OCI-LY1 (cell line): ENCODE measurements at regions not wholly inside any gene's neighbourhood (a gene's known extent, or its start where the extent isn't known, plus 50 kb on each side); places are given as distances from the start of the nearest gene placed in this dataset.

Source experiments
- H2AFZ ChIP-seq: fragments of 200-600 bp; sonication (generic), shearing (Covaris generic); 2 replicates; pipeline ENCODE4 v1.6.0; 2014; ENCODE audit warnings: antibody characterized with exemption, mild to moderate bottlenecking, low read length
- H3F3A ChIP-seq: fragments of 200-600 bp; sonication (generic), shearing (Covaris generic); 2 replicates; pipeline ENCODE4 v1.6.0; 2014; ENCODE audit warnings: mild to moderate bottlenecking, antibody characterized with exemption, low read length, moderate library complexity; ENCODE audit not compliant: insufficient read depth
- H3K27ac ChIP-seq: fragments of 200-600 bp; sonication (generic); 2 replicates; pipeline ENCODE4 v1.5.1; 2014; ENCODE audit warnings: low read length, mixed run types, mild to moderate bottlenecking, low read depth; ENCODE audit not compliant: poor library complexity, severe bottlenecking
- H3K27me3 ChIP-seq: fragments of 200-600 bp; sonication (generic); 2 replicates; pipeline ENCODE4 v1.6.0; 2014; ENCODE audit warnings: antibody characterized with exemption, mild to moderate bottlenecking, low read length, moderate library complexity; ENCODE audit not compliant: insufficient read depth
- H3K36me3 ChIP-seq: fragments of 200-600 bp; sonication (generic); 2 replicates; pipeline ENCODE4 v1.6.1; 2014; ENCODE audit warnings: mild to moderate bottlenecking, antibody characterized with exemption, low read length, moderate library complexity, mixed read lengths; ENCODE audit not compliant: insufficient read depth
- H3K4me1 ChIP-seq: fragments of 200-600 bp; sonication (generic); 2 replicates; pipeline ENCODE4 v1.5.1; 2014; ENCODE audit warnings: mild to moderate bottlenecking, low read length, moderate library complexity; ENCODE audit not compliant: insufficient read depth, severe bottlenecking
- H3K4me2 ChIP-seq: fragments of 200-600 bp; sonication (generic), shearing (Covaris generic); 2 replicates; pipeline ENCODE4 v1.6.1; 2014; ENCODE audit warnings: low read length
- H3K4me3 ChIP-seq: fragments of 200-600 bp; sonication (generic); 2 replicates; pipeline ENCODE4 v1.5.1; 2014; ENCODE audit warnings: low read length, low read depth, mild to moderate bottlenecking, mixed read lengths; ENCODE audit not compliant: poor library complexity, severe bottlenecking
- H3K79me2 ChIP-seq: fragments of 200-600 bp; shearing (Covaris generic); 2 replicates; pipeline ENCODE4 v1.6.1; 2016; ENCODE audit warnings: mixed run types, low read length, mixed read lengths; ENCODE audit not compliant: insufficient read depth
- H3K9ac ChIP-seq: fragments of 200-600 bp; sonication (generic), shearing (Covaris generic); 2 replicates; pipeline ENCODE4 v1.6.1; 2014; ENCODE audit warnings: mild to moderate bottlenecking, low read length, mixed read lengths
- H3K9me2 ChIP-seq: fragments of 200-600 bp; sonication (generic), shearing (Covaris generic); 2 replicates; pipeline ENCODE4 v1.6.1; 2014; ENCODE audit warnings: low read depth, mild to moderate bottlenecking, low read length, mixed read lengths
- H3K9me3 ChIP-seq: fragments of 200-600 bp; shearing (Covaris generic); 2 replicates; pipeline ENCODE4 v1.6.1; 2014; ENCODE audit warnings: low read length, mixed read lengths
- H4K20me1 ChIP-seq: fragments of 200-600 bp; sonication (generic), shearing (Covaris generic); 2 replicates; pipeline ENCODE4 v1.6.0; 2016; ENCODE audit warnings: mild to moderate bottlenecking, low read length; ENCODE audit not compliant: insufficient read depth
- CTCF ChIP-seq: fragments of 200-600 bp; sonication (generic), shearing (Covaris generic); IDR thresholded peaks from 2 replicates; pipeline ENCODE4 v1.5.1; 2017; ENCODE audit warnings: mild to moderate bottlenecking, antibody characterized with exemption, low read length, moderate library complexity, mixed read lengths
- EZH2 ChIP-seq: fragments of 200-600 bp; sonication (generic), shearing (Covaris generic); IDR thresholded peaks from 2 replicates; pipeline ENCODE4 v1.8.0; 2017; ENCODE audit warnings: borderline replicate concordance, mixed run types, mild to moderate bottlenecking, antibody characterized with exemption, low read length, moderate library complexity, mixed read lengths

DNA sequence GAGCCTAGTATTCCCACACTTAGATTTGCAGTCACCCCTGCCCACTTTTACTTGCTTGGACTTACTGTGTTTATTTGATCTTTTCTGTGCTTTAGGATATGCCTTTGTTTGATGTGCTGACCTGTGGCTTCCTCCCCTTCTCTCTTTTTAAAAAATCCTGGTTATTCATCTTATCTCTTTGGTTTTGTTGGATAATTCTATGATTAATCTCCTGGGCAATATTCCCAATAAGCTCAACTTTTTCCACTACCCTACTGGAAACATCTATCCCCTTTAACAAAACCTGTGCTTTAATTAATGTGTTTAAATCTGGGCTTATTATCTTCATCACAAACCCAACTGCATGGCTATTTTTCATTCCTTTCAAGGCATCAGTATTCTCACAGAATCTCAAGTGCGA is 476.0 kb upstream of the TGFBR2 start:
- no peaks in the 10 kb centered on the region for H3K9me3 ChIP-seq
- 0 out of 2 replicates have a peak, but pooled peaks cover 3% of the 10 kb centered on the region for H3K27me3 ChIP-seq
- H3K9ac ChIP-seq = no peak overlapping the region
- TF ChIP-seq EZH2 (no peak), CTCF (no peak)
- no peaks in the 10 kb centered on the region for H3K79me2 ChIP-seq
- no peak overlapping the region for H3K4me3 ChIP-seq
- H4K20me1 ChIP-seq = no peaks in the 10 kb centered on the region
- no peak overlapping the region for H2AFZ ChIP-seq
- no peak overlapping the region for H3K27ac ChIP-seq
- H3K4me1 ChIP-seq = no peaks in the 10 kb centered on the region
- no peaks in the 10 kb centered on the region for H3K9me2 ChIP-seq
- no peaks in the 10 kb centered on the region for H3F3A ChIP-seq
- H3K4me2 ChIP-seq = no peak overlapping the region
- H3K36me3 ChIP-seq = no peaks in the 10 kb centered on the region

GRCh38 chr3:30131191-30131590 is 475.2 kb upstream of the TGFBR2 start:
- H3K9ac ChIP-seq = no peak overlapping the region
- no peaks in the 10 kb centered on the region for H4K20me1 ChIP-seq
- 0 out of 2 replicates have a peak, but pooled peaks cover 3% of the 10 kb centered on the region for H3K27me3 ChIP-seq
- no peak overlapping the region for H2AFZ ChIP-seq
- no peaks in the 10 kb centered on the region for H3K9me3 ChIP-seq
- no peaks in the 10 kb centered on the region for H3K79me2 ChIP-seq
- no peak overlapping the region for H3K4me2 ChIP-seq
- no peaks in the 10 kb centered on the region for H3K9me2 ChIP-seq
- H3K4me1 ChIP-seq = no peaks in the 10 kb centered on the region
- TF ChIP-seq CTCF (no peak), EZH2 (no peak)
- no peak overlapping the region for H3K27ac ChIP-seq
- no peaks in the 10 kb centered on the region for H3K36me3 ChIP-seq
- H3F3A ChIP-seq = no peaks in the 10 kb centered on the region
- H3K4me3 ChIP-seq = no peak overlapping the region

DNA sequence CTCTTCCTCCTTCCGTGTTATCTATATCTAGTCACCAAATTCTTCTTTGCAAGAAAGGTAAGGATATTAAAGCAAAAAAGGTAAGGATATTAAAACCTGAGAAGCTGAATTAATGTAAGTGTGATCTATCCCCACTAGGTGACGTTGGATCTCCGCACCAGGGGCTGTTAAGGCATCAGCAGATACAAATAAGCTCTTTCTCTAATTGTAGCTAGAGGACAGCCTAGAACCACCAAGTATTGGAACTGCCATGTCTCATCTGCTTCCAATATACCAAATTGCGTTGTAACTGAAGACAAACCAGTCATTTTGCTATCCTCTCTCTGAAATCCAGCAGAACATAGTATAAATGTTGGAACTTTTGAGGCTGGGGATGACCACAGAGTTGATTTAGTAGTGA is 471.2 kb upstream of the TGFBR2 start:
- H4K20me1 ChIP-seq = no peaks in the 10 kb centered on the region
- no peaks in the 10 kb centered on the region for H3K27me3 ChIP-seq
- TF ChIP-seq CTCF = no peak
- TF ChIP-seq EZH2 = no peak
- H3F3A ChIP-seq = no peaks in the 10 kb centered on the region
- H3K27ac ChIP-seq = no peak overlapping the region
- no peaks in the 10 kb centered on the region for H3K9me2 ChIP-seq
- no peaks in the 10 kb centered on the region for H3K9me3 ChIP-seq
- no peak overlapping the region for H3K4me2 ChIP-seq
- H3K36me3 ChIP-seq = no peaks in the 10 kb centered on the region
- no peaks in the 10 kb centered on the region for H3K79me2 ChIP-seq
- H3K9ac ChIP-seq = no peak overlapping the region
- H3K4me3 ChIP-seq = no peak overlapping the region
- no peak overlapping the region for H2AFZ ChIP-seq
- H3K4me1 ChIP-seq = no peaks in the 10 kb centered on the region
